SK-N-SH (cell line): ENCODE measurements at regions not wholly inside any gene's neighbourhood (a gene's known extent, or its start where the extent isn't known, plus 50 kb on each side); places are given as distances from the start of the nearest gene placed in this dataset.

Source experiments
- CTCF ChIA-PET: fragments of 300-600, 350-600 bp; formaldehyde crosslinking; extraction: SDS; loops from one replicate; lab custom pipeline; 2021; lab: Yijun Ruan, JAX
- POLR2A ChIA-PET: fragments of 350-600 bp; sonication (Branson Sonifier 250); formaldehyde crosslinking; extraction: SDS; loops from one replicate; lab custom pipeline; 2020; ENCODE audit warnings: antibody characterized with exemption, inconsistent platforms; lab: Yijun Ruan, JAX
- DNase-seq: peaks from one replicate; pipeline ENCODE4 v3.0.0; 2012
- H2AFZ ChIP-seq: fragments of 200-600 bp; sonication (generic); 2 replicates; pipeline ENCODE4 v1.8.1; 2016; ENCODE audit warnings: antibody characterized with exemption, mild to moderate bottlenecking, low read depth
- H3F3A ChIP-seq: fragments of 200-600 bp; sonication (generic); replicated peaks from 2 replicates; pipeline ENCODE3; 2016; ENCODE audit warnings: antibody characterized with exemption, mild to moderate bottlenecking; ENCODE audit not compliant: insufficient read depth
- H3K27ac ChIP-seq, 2 experiments: fragments of 200-500 bp in 1 of 2; fragments of 200-600 bp in 1 of 2; sonication (Bioruptor generic) in 1 of 2; sonication (generic), shearing (Covaris generic) in 1 of 2; 2 replicates each; pipeline versions ENCODE4 v1.5.1 to v1.6.1; 2014 to 2016; ENCODE audit warnings: low read depth in 2 of 2, inconsistent platforms in 1 of 2, low read length in 1 of 2, mild to moderate bottlenecking in 1 of 2, mixed read lengths in 1 of 2
- H3K27me3 ChIP-seq: fragments of 200-600 bp; sonication (generic), shearing (Covaris generic); 2 replicates; pipeline ENCODE4 v1.6.1; 2016; ENCODE audit warnings: mixed run types; ENCODE audit not compliant: insufficient read depth
- H3K36me3 ChIP-seq, 2 experiments: fragments of 200-500 bp in 1 of 2; fragments of 200-600 bp in 1 of 2; sonication (Bioruptor generic) in 1 of 2; sonication (generic) in 1 of 2; replicated peaks in 1 of 2; 2 replicates each; pipeline versions ENCODE3 to v1.5.1; 2014 to 2016; ENCODE audit warnings: low read length in 1 of 2, mild to moderate bottlenecking in 1 of 2; ENCODE audit not compliant: insufficient read depth in 2 of 2, control insufficient read depth in 1 of 2
- H3K4me1 ChIP-seq, 2 experiments: fragments of 200-500 bp in 1 of 2; fragments of 200-600 bp in 1 of 2; sonication (Bioruptor generic) in 1 of 2; sonication (generic), shearing (Covaris generic) in 1 of 2; 2 replicates each; pipeline versions ENCODE4 v1.5.1 to v1.6.1; 2014 to 2016; ENCODE audit warnings: low read depth in 1 of 2, low read length in 1 of 2, mixed run types in 1 of 2; ENCODE audit not compliant: insufficient read depth in 2 of 2, control insufficient read depth in 1 of 2
- H3K4me2 ChIP-seq: fragments of 200-600 bp; sonication (generic), shearing (Covaris generic); 2 replicates; pipeline ENCODE4 v1.6.1; 2017; ENCODE audit warnings: mixed run types
- H3K4me3 ChIP-seq, 2 experiments: fragments of 200-500 bp in 1 of 2; fragments of 200-600 bp in 1 of 2; sonication (Bioruptor generic) in 1 of 2; sonication (generic), shearing (Covaris generic) in 1 of 2; 2 replicates each; pipeline versions ENCODE4 v1.5.1 to v1.8.1; 2014 to 2016; ENCODE audit warnings: low read depth in 2 of 2, inconsistent platforms in 1 of 2, low read length in 1 of 2, mild to moderate bottlenecking in 1 of 2, mixed read lengths in 1 of 2, moderate library complexity in 1 of 2
- H3K79me2 ChIP-seq: fragments of 200-600 bp; sonication (generic); 2 replicates; pipeline ENCODE4 v1.8.1; 2017; ENCODE audit warnings: mild to moderate bottlenecking; ENCODE audit not compliant: insufficient read depth
- H3K9ac ChIP-seq: fragments of 200-600 bp; sonication (generic); 2 replicates; pipeline ENCODE4 v1.6.1; 2017; ENCODE audit warnings: mixed run types
- H3K9me2 ChIP-seq: fragments of 200-600 bp; sonication (generic); 2 replicates; pipeline ENCODE4 v1.6.1; 2017; ENCODE audit warnings: mixed run types
- H3K9me3 ChIP-seq: fragments of 200-600 bp; sonication (generic); 2 replicates; pipeline ENCODE4 v1.6.1; 2017; ENCODE audit warnings: mixed run types, mild to moderate bottlenecking, moderate library complexity
- H4K20me1 ChIP-seq: fragments of 200-600 bp; sonication (generic); 2 replicates; pipeline ENCODE4 v1.6.1; 2017; ENCODE audit warnings: mild to moderate bottlenecking, mixed run types; ENCODE audit not compliant: insufficient read depth
- CHD2 ChIP-seq: fragments of 150-350 bp; IDR thresholded peaks from 2 replicates; pipeline ENCODE4 v1.6.1; 2018; ENCODE audit warnings: low read length; ENCODE audit not compliant: partially characterized antibody
- ELF1 ChIP-seq: IDR thresholded peaks from 2 replicates; pipeline ENCODE4 v1.4.0; 2012
- EZH2phosphoT487 ChIP-seq: fragments of 200-600 bp; sonication (generic); IDR thresholded peaks from 2 replicates; pipeline ENCODE4 v1.6.1; 2017; ENCODE audit warnings: low read depth, mixed run types, mild to moderate bottlenecking, antibody characterized with exemption, moderate library complexity, borderline replicate concordance
- FOSL2 ChIP-seq: IDR thresholded peaks from 2 replicates; pipeline ENCODE4 v1.4.0; 2012; ENCODE audit warnings: low read depth, mild to moderate bottlenecking, moderate library complexity, borderline replicate concordance
- FOXJ3 ChIP-seq: sonication (generic); formaldehyde crosslinking; IDR thresholded peaks from 2 replicates; pipeline ENCODE4 v1.5.1; 2020; ENCODE audit warnings: mild to moderate bottlenecking, missing genetic modification reagents
- GABPA ChIP-seq: IDR thresholded peaks from 2 replicates; pipeline ENCODE4 v1.4.0; 2012; ENCODE audit warnings: low read depth, mild to moderate bottlenecking
- JUND ChIP-seq: IDR thresholded peaks from 2 replicates; pipeline ENCODE4 v1.4.0; 2012
- MAX ChIP-seq: IDR thresholded peaks from 2 replicates; pipeline ENCODE4 v1.4.0; 2012; ENCODE audit warnings: low read depth
- MEF2A ChIP-seq: IDR thresholded peaks from 2 replicates; pipeline ENCODE4 v1.4.0; 2012; ENCODE audit warnings: low read depth, borderline replicate concordance
- MXI1 ChIP-seq: IDR thresholded peaks from 2 replicates; pipeline ENCODE4 v1.6.1; 2012; ENCODE audit warnings: mild to moderate bottlenecking, low read depth, low read length, improper control_type of control experiment
- NFIC ChIP-seq: IDR thresholded peaks from 2 replicates; pipeline ENCODE4 v1.4.0; 2012; ENCODE audit warnings: borderline replicate concordance
- NRF1 ChIP-seq: IDR thresholded peaks from 2 replicates; pipeline ENCODE4 v1.6.1; 2012; ENCODE audit warnings: low read depth, mild to moderate bottlenecking, low read length
- POLR2AphosphoS5 ChIP-seq: IDR thresholded peaks from 2 replicates; pipeline ENCODE4 v1.6.1; 2012; ENCODE audit warnings: low read depth, low read length
- RAD21 ChIP-seq: IDR thresholded peaks from 2 replicates; pipeline ENCODE4 v1.6.1; 2012; ENCODE audit warnings: mild to moderate bottlenecking, low read length
- RXRA ChIP-seq: IDR thresholded peaks from 2 replicates; pipeline ENCODE4 v1.4.0; 2012; ENCODE audit warnings: low read depth, mild to moderate bottlenecking, borderline replicate concordance
- SIN3A ChIP-seq: IDR thresholded peaks from 2 replicates; pipeline ENCODE4 v1.6.1; 2012; ENCODE audit warnings: low read depth, mild to moderate bottlenecking, low read length, moderate library complexity, borderline replicate concordance
- SMC3 ChIP-seq: IDR thresholded peaks from 2 replicates; pipeline ENCODE4 v1.6.1; 2012; ENCODE audit warnings: low read depth, low read length, improper control_type of control experiment
- TAF1 ChIP-seq: IDR thresholded peaks from 2 replicates; pipeline ENCODE4 v1.6.1; 2012; ENCODE audit warnings: low read depth, mild to moderate bottlenecking, low read length, moderate library complexity, borderline replicate concordance
- TCF12 ChIP-seq: IDR thresholded peaks from 2 replicates; pipeline ENCODE4 v1.4.0; 2012
- TEAD4 ChIP-seq: IDR thresholded peaks from 2 replicates; pipeline ENCODE4 v1.4.0; 2012; ENCODE audit warnings: mild to moderate bottlenecking, borderline replicate concordance; ENCODE audit not compliant: insufficient read depth
- USF2 ChIP-seq: fragments of 150-350 bp; IDR thresholded peaks from 2 replicates; pipeline ENCODE4 v1.6.1; 2017; ENCODE audit warnings: antibody characterized with exemption, low read length, low read depth, borderline replicate concordance
- YY1 ChIP-seq: IDR thresholded peaks from 2 replicates; pipeline ENCODE4 v1.4.0; 2012; ENCODE audit warnings: low read depth, mild to moderate bottlenecking
- ZBTB33 ChIP-seq: IDR thresholded peaks from 2 replicates; pipeline ENCODE4 v1.4.0; 2012; ENCODE audit warnings: low read depth, borderline replicate concordance
- WGBS: methylation state at CpG from one replicate; pipeline ENCODE4 v1.1.6; 2017; ENCODE audit warnings: low lambda C conversion rate; 5-methylcytosine and 5-hydroxymethylcytosine counted together
- TF ChIP-seq, protein P1 (sequence below): fragments of 200-600 bp; sonication (generic); IDR thresholded peaks from 2 replicates; pipeline ENCODE4 v1.6.1; 2017; ENCODE audit warnings: antibody characterized with exemption, mild to moderate bottlenecking, moderate library complexity

DNA sequence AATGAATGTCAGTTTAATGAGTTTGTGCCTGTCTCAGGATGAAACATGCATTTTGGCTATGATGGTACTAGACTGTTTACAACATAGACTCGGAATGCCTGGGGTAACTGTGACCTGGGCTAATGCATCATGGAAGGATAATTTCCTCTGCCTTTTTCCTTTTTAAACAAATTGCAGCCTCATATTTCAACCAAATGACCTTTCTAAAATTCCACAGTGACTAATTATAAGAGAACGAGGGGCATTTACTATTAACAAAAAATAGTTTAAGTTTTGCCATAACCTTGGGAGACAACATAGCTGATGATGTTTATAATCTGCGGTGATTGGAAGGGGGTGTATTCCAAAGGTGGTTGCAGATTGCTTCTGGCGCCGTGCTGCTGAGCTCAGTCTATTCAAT is 1140.5 kb downstream of the GALC start:
- H3K27ac ChIP-seq = no peak overlapping the region
- ChIA-PET POLR2A (no interaction called here), CTCF (interaction anchor here (1.6 kb wide), 1 partner anchor 8 kb away, joined by 3 read pairs; no protein-coding TSS in a partner anchor)
- no peak for DNase-seq
- H3K79me2 ChIP-seq = no peaks in the 10 kb centered on the region
- H3K9ac ChIP-seq = no peak overlapping the region
- H3K4me3 ChIP-seq = no peak overlapping the region
- no peaks in the 10 kb centered on the region for H3K4me1 ChIP-seq
- no peaks in the 10 kb centered on the region for H3K27me3 ChIP-seq
- H3K36me3 ChIP-seq = no peaks in the 10 kb centered on the region
- H2AFZ ChIP-seq = no peak overlapping the region
- no peaks in the 10 kb centered on the region for H4K20me1 ChIP-seq
- no peaks in the 10 kb centered on the region for H3K9me3 ChIP-seq
- 9% methylated on average over 5 of the region's 5 CpGs for WGBS
- TF ChIP-seq MEF2A = no peak
- no peak for TF ChIP-seq JUND
- TF ChIP-seq TEAD4 = no peak
- no peak for TF ChIP-seq SMC3
- TF ChIP-seq CHD2 = no peak
- TF ChIP-seq NFIC = no peak
- TF ChIP-seq EZH2phosphoT487 = no peak
- TF ChIP-seq SIN3A = no peak
- TF ChIP-seq MXI1 = no peak
- TF ChIP-seq POLR2AphosphoS5 = no peak
- TF ChIP-seq MAX = no peak
- TF ChIP-seq RAD21 = no peak
- TF ChIP-seq FOXJ3 (CRISPR knock-in tag) = no peak
- no peak for TF ChIP-seq ZBTB33
- no peak for TF ChIP-seq YY1
- no peak for TF ChIP-seq TAF1
- TF ChIP-seq NRF1 = no peak
- no peak for TF ChIP-seq ELF1
- TF ChIP-seq TCF12 = no peak
- H3K9me2 ChIP-seq = no peaks in the 10 kb centered on the region
- no peaks in the 10 kb centered on the region for H3F3A ChIP-seq
- no peak overlapping the region for H3K4me2 ChIP-seq

- H3K4me2 ChIP-seq = no peak overlapping the region
- H3K9ac ChIP-seq = no peak overlapping the region
- CTCF ChIA-PET = interaction anchor here (1.6 kb wide), 1 partner anchor 9 kb away, joined by 6 read pairs; no protein-coding TSS in a partner anchor
- H3K4me3 ChIP-seq = no peak overlapping the region
- H3F3A ChIP-seq = no peaks in the 10 kb centered on the region
- H3K27ac ChIP-seq = no peak overlapping the region
- 52% methylated on average over 3 of the region's 3 CpGs for WGBS
- H4K20me1 ChIP-seq = no peaks in the 10 kb centered on the region
- POLR2A ChIA-PET = no interaction called here
- no peaks in the 10 kb centered on the region for H3K9me3 ChIP-seq
- H3K4me1 ChIP-seq = no peaks in the 10 kb centered on the region
- H2AFZ ChIP-seq = no peak overlapping the region
- no peak for DNase-seq
- no peaks in the 10 kb centered on the region for H3K27me3 ChIP-seq
- no peaks in the 10 kb centered on the region for H3K36me3 ChIP-seq
- H3K79me2 ChIP-seq = no peaks in the 10 kb centered on the region
- H3K9me2 ChIP-seq = no peaks in the 10 kb centered on the region
- no peak for TF ChIP-seq RAD21
- TF ChIP-seq FOXJ3 (CRISPR knock-in tag) = no peak
- TF ChIP-seq YY1 = no peak
- TF ChIP-seq TCF12 = no peak
- no peak for TF ChIP-seq FOSL2
- TF ChIP-seq TAF1 = no peak
- TF ChIP-seq RXRA = no peak
- no peak for TF ChIP-seq MXI1
- no peak for TF ChIP-seq ELF1
- no peak for TF ChIP-seq CHD2
- TF ChIP-seq JUND = no peak
- no peak for TF ChIP-seq NFIC
- TF ChIP-seq, protein P1, sequence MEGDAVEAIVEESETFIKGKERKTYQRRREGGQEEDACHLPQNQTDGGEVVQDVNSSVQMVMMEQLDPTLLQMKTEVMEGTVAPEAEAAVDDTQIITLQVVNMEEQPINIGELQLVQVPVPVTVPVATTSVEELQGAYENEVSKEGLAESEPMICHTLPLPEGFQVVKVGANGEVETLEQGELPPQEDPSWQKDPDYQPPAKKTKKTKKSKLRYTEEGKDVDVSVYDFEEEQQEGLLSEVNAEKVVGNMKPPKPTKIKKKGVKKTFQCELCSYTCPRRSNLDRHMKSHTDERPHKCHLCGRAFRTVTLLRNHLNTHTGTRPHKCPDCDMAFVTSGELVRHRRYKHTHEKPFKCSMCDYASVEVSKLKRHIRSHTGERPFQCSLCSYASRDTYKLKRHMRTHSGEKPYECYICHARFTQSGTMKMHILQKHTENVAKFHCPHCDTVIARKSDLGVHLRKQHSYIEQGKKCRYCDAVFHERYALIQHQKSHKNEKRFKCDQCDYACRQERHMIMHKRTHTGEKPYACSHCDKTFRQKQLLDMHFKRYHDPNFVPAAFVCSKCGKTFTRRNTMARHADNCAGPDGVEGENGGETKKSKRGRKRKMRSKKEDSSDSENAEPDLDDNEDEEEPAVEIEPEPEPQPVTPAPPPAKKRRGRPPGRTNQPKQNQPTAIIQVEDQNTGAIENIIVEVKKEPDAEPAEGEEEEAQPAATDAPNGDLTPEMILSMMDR = no peak
- TF ChIP-seq SIN3A = no peak
- no peak for TF ChIP-seq GABPA
- no peak for TF ChIP-seq USF2
Observed at GRCh38 chr14:86847140-86847539, 1145.8 kb downstream of the GALC start.
